GM12878 (cell line): ENCODE measurements at regions not wholly inside any gene's neighbourhood (a gene's known extent, or its start where the extent isn't known, plus 50 kb on each side); places are given as distances from the start of the nearest gene placed in this dataset.

Source experiments
- ATAC-seq: fragments of 200-7000 bp; cut with Tn5 transposase; 3 replicates; pipeline ENCODE4 v1.9.1; 2020; ENCODE audit warnings: mild to moderate bottlenecking, moderate library complexity
- BruUV-seq: library from RNA; stranded (reverse); fragments of 400-500 nt; replicated peaks from 2 replicates; lab custom pipeline; 2021; lab: Mats Ljungman, UMichigan
- CTCF ChIA-PET: fragments of 300-600 bp; sonication (Branson Sonifier 250); formaldehyde crosslinking; extraction: SDS; loops from one replicate; lab custom pipeline; 2021; ENCODE audit warnings: inconsistent platforms; lab: Yijun Ruan, JAX
- POLR2A ChIA-PET: fragments of 350-600 bp; formaldehyde crosslinking; extraction: SDS; loops from one replicate; lab custom pipeline; 2021; ENCODE audit warnings: inconsistent platforms; lab: Charles Lee
- RAD21 ChIA-PET: fragments of 300-600 bp; sonication (Branson Sonifier 250); formaldehyde crosslinking; loops from one replicate; lab custom pipeline; 2023; ENCODE audit warnings: antibody characterized with exemption; ENCODE audit not compliant: unreplicated experiment; lab: Charles Lee
- SMC1A ChIA-PET: fragments of 300-600 bp; sonication (Branson Sonifier 250); formaldehyde crosslinking; loops from one replicate; lab custom pipeline; 2023; ENCODE audit not compliant: unreplicated experiment, uncharacterized antibody; lab: Charles Lee
- DNase-seq: peaks from one replicate; pipeline ENCODE4 v3.0.0-alpha.2; 2011; ENCODE audit warnings: low read depth, low spot score
- FAIRE-seq: peaks from 3 replicates; lab custom pipeline; 2011; peaks lifted over from hg19 to GRCh38; lab: Jason Lieb, UNC
- H2AFZ ChIP-seq: 2 replicates; pipeline ENCODE4 v1.6.0; 2011; ENCODE audit warnings: low read depth, low read length, control low read depth; ENCODE audit not compliant: control insufficient read depth
- H3K27ac ChIP-seq: 2 replicates; pipeline ENCODE4 v1.5.1; 2011; ENCODE audit warnings: control low read depth; ENCODE audit not compliant: control insufficient read depth, insufficient read depth
- H3K27me3 ChIP-seq, 2 experiments: replicated peaks in 1 of 2; 2 replicates each; pipeline versions ENCODE4 v1.6.0 to v1.6.1; 2011; ENCODE audit warnings: low read length in 1 of 2; ENCODE audit not compliant: control insufficient read depth in 2 of 2, insufficient read depth in 2 of 2
- H3K36me3 ChIP-seq, 2 experiments: 2 replicates each; pipeline ENCODE4 v1.5.1; 2011; ENCODE audit warnings: low read length in 1 of 2; ENCODE audit not compliant: control insufficient read depth in 2 of 2, insufficient read depth in 2 of 2
- H3K4me1 ChIP-seq: 2 replicates; pipeline ENCODE4 v1.6.1; 2011; ENCODE audit warnings: mild to moderate bottlenecking, low read length, moderate library complexity, mixed read lengths; ENCODE audit not compliant: control insufficient read depth, insufficient read depth
- H3K4me2 ChIP-seq: 2 replicates; pipeline ENCODE4 v1.6.0; 2011; ENCODE audit warnings: control low read depth; ENCODE audit not compliant: control insufficient read depth, insufficient read depth
- H3K4me3 ChIP-seq: fragments of 200-600 bp; sonication (generic); 2 replicates; pipeline ENCODE4 v1.5.1; 2016
- H3K79me2 ChIP-seq: 2 replicates; pipeline ENCODE4 v1.6.0; 2011; ENCODE audit warnings: low read length; ENCODE audit not compliant: control insufficient read depth, insufficient read depth
- H3K9ac ChIP-seq: 2 replicates; pipeline ENCODE4 v1.8.0; 2011; ENCODE audit warnings: low read length, control low read depth, mixed read lengths; ENCODE audit not compliant: control insufficient read depth, insufficient read depth
- H3K9me3 ChIP-seq: replicated peaks from 3 replicates; pipeline ENCODE4 v1.5.1; 2011; ENCODE audit warnings: mild to moderate bottlenecking, low read length; ENCODE audit not compliant: control insufficient read depth, insufficient read depth
- H4K20me1 ChIP-seq: 2 replicates; pipeline ENCODE4 v1.6.0; 2011; ENCODE audit not compliant: control insufficient read depth, insufficient read depth
- FOXM1 ChIP-seq: IDR thresholded peaks from 2 replicates; pipeline ENCODE4 v1.6.1; 2012; ENCODE audit warnings: low read depth, mild to moderate bottlenecking, inconsistent platforms, low read length, moderate library complexity
- KDM1A ChIP-seq: fragments of 200-600 bp; sonication (generic); IDR thresholded peaks from 2 replicates; pipeline ENCODE4 v1.6.1; 2016; ENCODE audit warnings: borderline replicate concordance
- NBN ChIP-seq: fragments of 450-650 bp; IDR thresholded peaks from 2 replicates; pipeline ENCODE4 v1.6.1; 2016
- NR2F1 ChIP-seq: fragments of 450-650 bp; conservative IDR thresholded peaks from 2 replicates; pipeline ENCODE4 v1.6.1; 2017; ENCODE audit warnings: mild to moderate bottlenecking
- SMARCA5 ChIP-seq: fragments of 450-650 bp; IDR thresholded peaks from 2 replicates; pipeline ENCODE4 v1.6.1; 2017; ENCODE audit warnings: mild to moderate bottlenecking
- USF1 ChIP-seq: IDR thresholded peaks from 2 replicates; pipeline ENCODE4 v1.6.1; 2011; ENCODE audit warnings: borderline replicate concordance, low read depth, mild to moderate bottlenecking, moderate library complexity, mixed read lengths, low read length; ENCODE audit not compliant: insufficient read depth; ENCODE audit errors: extremely low read length
- WGBS: methylation state at CpG from one replicate; pipeline ENCODE4 v1.1.6; 2016; ENCODE audit warnings: low lambda C conversion rate; ENCODE audit not compliant: insufficient replicate concordance, insufficient coverage; ENCODE audit errors: missing lambda C conversion rate; 5-methylcytosine and 5-hydroxymethylcytosine counted together
- in situ Hi-C: fragments of 300-500 bp; cut with MboI; formaldehyde crosslinking; loops from 9 replicates; pipeline ENCODE4 v1.14.3; 2018; ENCODE audit warnings: mixed read lengths
- intact Hi-C: fragments of 100-400 bp; cut with micrococcal nuclease; formaldehyde crosslinking; loops from one replicate; pipeline ENCODE4 v1.14.2; 2022; ENCODE audit not compliant: unreplicated experiment
- TF ChIP-seq, protein P1 (sequence below): fragments of 450-650 bp; IDR thresholded peaks from 2 replicates; pipeline ENCODE4 v1.6.1; 2017; ENCODE audit warnings: mild to moderate bottlenecking, moderate library complexity
- TF ChIP-seq, protein P2 (sequence below): IDR thresholded peaks from 2 replicates; pipeline ENCODE4 v1.6.1; 2012; ENCODE audit warnings: low read depth, low read length, improper control_type of control experiment
- TF ChIP-seq, protein P3 (sequence below): fragments of 450-650 bp; conservative IDR thresholded peaks from 2 replicates; pipeline ENCODE4 v1.6.1; 2017; ENCODE audit warnings: mild to moderate bottlenecking, moderate library complexity
- TF ChIP-seq, protein P4 (sequence below): fragments of 450-650 bp; formaldehyde crosslinking; IDR thresholded peaks from 2 replicates; pipeline ENCODE4 v1.4.0; 2022; ENCODE audit warnings: mild to moderate bottlenecking, moderate library complexity

- in situ Hi-C loops = no loop called here
These were observed 771.3 kb upstream of the TBX3 start for GRCh38 chr12:115455268-115455681.

More at GRCh38 chr12:115455268-115455681, 771.3 kb upstream of the TBX3 start:
- no peak overlapping the region for H3K27ac ChIP-seq
- intact Hi-C loops = no loop called here
- no peak for DNase-seq
- no peaks in the 10 kb centered on the region for H3K79me2 ChIP-seq
- SMC1A ChIA-PET = interaction anchor here (1.0 kb wide), 1 partner anchor 446 kb away, joined by 3 read pairs; no protein-coding TSS in a partner anchor
- no peak overlapping the region for H3K4me3 ChIP-seq
- H2AFZ ChIP-seq = no peak overlapping the region
- no peak overlapping the region for H3K9ac ChIP-seq
- H3K27me3 ChIP-seq = no peaks in the 10 kb centered on the region; a peak in 1 of 4 replicates
- no peaks in the 10 kb centered on the region for H4K20me1 ChIP-seq
- 63% methylated on average over 8 of the region's 8 CpGs for WGBS
- CTCF ChIA-PET = interaction anchor here (1.1 kb wide), 1 partner anchor 458 kb away, joined by 3 read pairs; no protein-coding TSS in a partner anchor
- H3K4me1 ChIP-seq = peaks cover 4% of the 10 kb centered on the region; the same call in 1 of the 2 replicates
- no peak overlapping the region for H3K4me2 ChIP-seq
- RAD21 ChIA-PET = interaction anchor here (0.6 kb wide), 1 partner anchor 420 kb away, joined by 4 read pairs; no protein-coding TSS in a partner anchor
- no peaks in the 10 kb centered on the region for H3K36me3 ChIP-seq
- no peak for FAIRE-seq
- TF ChIP-seq NBN (no peak), USF1 (no peak), FOXM1 (no peak), NR2F1 (no peak), SMARCA5 (no peak), KDM1A (no peak)
- TF ChIP-seq, protein P1, sequence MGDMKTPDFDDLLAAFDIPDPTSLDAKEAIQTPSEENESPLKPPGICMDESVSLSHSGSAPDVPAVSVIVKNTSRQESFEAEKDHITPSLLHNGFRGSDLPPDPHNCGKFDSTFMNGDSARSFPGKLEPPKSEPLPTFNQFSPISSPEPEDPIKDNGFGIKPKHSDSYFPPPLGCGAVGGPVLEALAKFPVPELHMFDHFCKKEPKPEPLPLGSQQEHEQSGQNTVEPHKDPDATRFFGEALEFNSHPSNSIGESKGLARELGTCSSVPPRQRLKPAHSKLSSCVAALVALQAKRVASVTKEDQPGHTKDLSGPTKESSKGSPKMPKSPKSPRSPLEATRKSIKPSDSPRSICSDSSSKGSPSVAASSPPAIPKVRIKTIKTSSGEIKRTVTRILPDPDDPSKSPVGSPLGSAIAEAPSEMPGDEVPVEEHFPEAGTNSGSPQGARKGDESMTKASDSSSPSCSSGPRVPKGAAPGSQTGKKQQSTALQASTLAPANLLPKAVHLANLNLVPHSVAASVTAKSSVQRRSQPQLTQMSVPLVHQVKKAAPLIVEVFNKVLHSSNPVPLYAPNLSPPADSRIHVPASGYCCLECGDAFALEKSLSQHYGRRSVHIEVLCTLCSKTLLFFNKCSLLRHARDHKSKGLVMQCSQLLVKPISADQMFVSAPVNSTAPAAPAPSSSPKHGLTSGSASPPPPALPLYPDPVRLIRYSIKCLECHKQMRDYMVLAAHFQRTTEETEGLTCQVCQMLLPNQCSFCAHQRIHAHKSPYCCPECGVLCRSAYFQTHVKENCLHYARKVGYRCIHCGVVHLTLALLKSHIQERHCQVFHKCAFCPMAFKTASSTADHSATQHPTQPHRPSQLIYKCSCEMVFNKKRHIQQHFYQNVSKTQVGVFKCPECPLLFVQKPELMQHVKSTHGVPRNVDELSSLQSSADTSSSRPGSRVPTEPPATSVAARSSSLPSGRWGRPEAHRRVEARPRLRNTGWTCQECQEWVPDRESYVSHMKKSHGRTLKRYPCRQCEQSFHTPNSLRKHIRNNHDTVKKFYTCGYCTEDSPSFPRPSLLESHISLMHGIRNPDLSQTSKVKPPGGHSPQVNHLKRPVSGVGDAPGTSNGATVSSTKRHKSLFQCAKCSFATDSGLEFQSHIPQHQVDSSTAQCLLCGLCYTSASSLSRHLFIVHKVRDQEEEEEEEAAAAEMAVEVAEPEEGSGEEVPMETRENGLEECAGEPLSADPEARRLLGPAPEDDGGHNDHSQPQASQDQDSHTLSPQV = no peak
- TF ChIP-seq, protein P2, sequence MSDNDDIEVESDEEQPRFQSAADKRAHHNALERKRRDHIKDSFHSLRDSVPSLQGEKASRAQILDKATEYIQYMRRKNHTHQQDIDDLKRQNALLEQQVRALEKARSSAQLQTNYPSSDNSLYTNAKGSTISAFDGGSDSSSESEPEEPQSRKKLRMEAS = no peak
- TF ChIP-seq, protein P3, sequence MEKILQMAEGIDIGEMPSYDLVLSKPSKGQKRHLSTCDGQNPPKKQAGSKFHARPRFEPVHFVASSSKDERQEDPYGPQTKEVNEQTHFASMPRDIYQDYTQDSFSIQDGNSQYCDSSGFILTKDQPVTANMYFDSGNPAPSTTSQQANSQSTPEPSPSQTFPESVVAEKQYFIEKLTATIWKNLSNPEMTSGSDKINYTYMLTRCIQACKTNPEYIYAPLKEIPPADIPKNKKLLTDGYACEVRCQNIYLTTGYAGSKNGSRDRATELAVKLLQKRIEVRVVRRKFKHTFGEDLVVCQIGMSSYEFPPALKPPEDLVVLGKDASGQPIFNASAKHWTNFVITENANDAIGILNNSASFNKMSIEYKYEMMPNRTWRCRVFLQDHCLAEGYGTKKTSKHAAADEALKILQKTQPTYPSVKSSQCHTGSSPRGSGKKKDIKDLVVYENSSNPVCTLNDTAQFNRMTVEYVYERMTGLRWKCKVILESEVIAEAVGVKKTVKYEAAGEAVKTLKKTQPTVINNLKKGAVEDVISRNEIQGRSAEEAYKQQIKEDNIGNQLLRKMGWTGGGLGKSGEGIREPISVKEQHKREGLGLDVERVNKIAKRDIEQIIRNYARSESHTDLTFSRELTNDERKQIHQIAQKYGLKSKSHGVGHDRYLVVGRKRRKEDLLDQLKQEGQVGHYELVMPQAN = no peak
- TF ChIP-seq, protein P4, sequence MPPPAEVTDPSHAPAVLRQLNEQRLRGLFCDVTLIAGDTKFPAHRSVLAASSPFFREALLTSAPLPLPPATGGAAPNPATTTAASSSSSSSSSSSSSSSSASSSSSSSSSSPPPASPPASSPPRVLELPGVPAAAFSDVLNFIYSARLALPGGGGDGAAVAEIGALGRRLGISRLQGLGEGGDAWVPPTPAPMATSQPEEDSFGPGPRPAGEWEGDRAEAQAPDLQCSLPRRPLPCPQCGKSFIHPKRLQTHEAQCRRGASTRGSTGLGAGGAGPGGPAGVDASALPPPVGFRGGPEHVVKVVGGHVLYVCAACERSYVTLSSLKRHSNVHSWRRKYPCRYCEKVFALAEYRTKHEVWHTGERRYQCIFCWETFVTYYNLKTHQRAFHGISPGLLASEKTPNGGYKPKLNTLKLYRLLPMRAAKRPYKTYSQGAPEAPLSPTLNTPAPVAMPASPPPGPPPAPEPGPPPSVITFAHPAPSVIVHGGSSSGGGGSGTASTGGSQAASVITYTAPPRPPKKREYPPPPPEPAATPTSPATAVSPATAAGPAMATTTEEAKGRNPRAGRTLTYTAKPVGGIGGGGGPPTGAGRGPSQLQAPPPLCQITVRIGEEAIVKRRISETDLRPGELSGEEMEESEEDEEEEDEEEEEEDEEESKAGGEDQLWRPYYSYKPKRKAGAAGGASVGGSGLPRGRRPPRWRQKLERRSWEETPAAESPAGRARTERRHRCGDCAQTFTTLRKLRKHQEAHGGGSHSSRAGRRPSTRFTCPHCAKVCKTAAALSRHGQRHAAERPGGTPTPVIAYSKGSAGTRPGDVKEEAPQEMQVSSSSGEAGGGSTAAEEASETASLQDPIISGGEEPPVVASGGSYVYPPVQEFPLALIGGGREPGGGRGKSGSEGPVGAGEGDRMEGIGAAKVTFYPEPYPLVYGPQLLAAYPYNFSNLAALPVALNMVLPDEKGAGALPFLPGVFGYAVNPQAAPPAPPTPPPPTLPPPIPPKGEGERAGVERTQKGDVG (CRISPR knock-in tag) = no peak
- TF ChIP-seq, all 136 proteins: peak for 0
- no peak for ATAC-seq
- POLR2A ChIA-PET = no interaction called here
- H3K9me3 ChIP-seq = no peaks in the 10 kb centered on the region; the same call in 2 of the 3 replicates
- no TSS peak for BruUV-seq
